Breast epithelium (tissue), 3 donors: ENCODE measurements at regions not wholly inside any gene's neighbourhood (a gene's known extent, or its start where the extent isn't known, plus 50 kb on each side); places are given as distances from the start of the nearest gene placed in this dataset.

Experiments used
- CTCF ChIP-seq, 3 donors: fragments of 450-650 bp; IDR thresholded peaks; one replicate each; pipeline ENCODE4 v1.5.1; 2016 to 2017; ENCODE audit warnings: antibody characterized with exemption in 3 of 3, mild to moderate bottlenecking in 3 of 3, moderate library complexity in 3 of 3
- POLR2A ChIP-seq: fragments of 450-650 bp; IDR thresholded peaks from one replicate; pipeline ENCODE4 v1.6.1; 2016; ENCODE audit warnings: antibody characterized with exemption, mild to moderate bottlenecking, moderate library complexity
- POLR2AphosphoS5 ChIP-seq, 3 donors: sonication (generic); formaldehyde crosslinking; IDR thresholded peaks; one replicate each; pipeline ENCODE4 v1.6.1; 2017; ENCODE audit warnings: antibody characterized with exemption in 3 of 3

DNA sequence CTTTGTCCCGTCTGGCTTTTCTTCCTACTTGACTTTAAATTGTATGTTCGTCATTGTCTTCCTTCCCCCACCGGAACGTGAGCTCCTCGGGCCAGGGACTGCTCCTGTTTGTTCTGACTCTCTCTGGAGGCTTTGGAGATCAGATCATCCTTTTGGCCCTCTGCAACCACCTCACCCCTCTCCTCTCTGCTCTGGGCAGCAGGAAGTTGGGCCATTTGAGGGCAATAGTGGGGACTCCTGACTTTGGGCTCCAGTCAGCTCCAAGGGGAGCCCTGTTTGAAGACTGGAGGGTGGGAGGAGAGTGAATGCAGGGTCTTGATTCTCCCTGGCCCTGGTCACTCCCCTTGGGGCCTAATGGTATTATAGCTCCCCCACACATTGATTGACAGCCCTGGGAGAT, 186.3 kb upstream of the B3GAT1 start:
- no peak for TF ChIP-seq POLR2A
- no peak for TF ChIP-seq POLR2AphosphoS5 (IDR thresholded peaks at IDR 0.05)
- no peak for TF ChIP-seq CTCF (IDR thresholded peaks at IDR 0.05)
